Upper lobe of right lung (tissue), 1 donor: ENCODE measurements at regions not wholly inside any gene's neighbourhood (a gene's known extent, or its start where the extent isn't known, plus 50 kb on each side); places are given as distances from the start of the nearest gene placed in this dataset.
A peak's percentile ranks its signal among the peaks of the same experiment; 100 is the strongest.

Source experiments
- ATAC-seq: fragments of 200-7000 bp; cut with Tn5 transposase; one replicate; pipeline ENCODE4 v1.9.1; 2020; ENCODE audit warnings: mild to moderate bottlenecking, moderate library complexity
- DNase-seq: peaks from one replicate; pipeline ENCODE4 v3.0.0-alpha.2; 2020
- H3K27ac ChIP-seq: fragments of 200-600 bp; one replicate; pipeline ENCODE4 v1.8.0; 2022
- H3K27me3 ChIP-seq: fragments of 200-600 bp; one replicate; pipeline ENCODE4 v1.8.0; 2022; ENCODE audit warnings: mild to moderate bottlenecking
- H3K36me3 ChIP-seq: fragments of 200-600 bp; one replicate; pipeline ENCODE4 v1.8.0; 2022
- H3K4me1 ChIP-seq: fragments of 200-600 bp; one replicate; pipeline ENCODE4 v1.8.0; 2022
- H3K4me3 ChIP-seq: fragments of 200-600 bp; one replicate; pipeline ENCODE4 v1.8.0; 2022; ENCODE audit warnings: mild to moderate bottlenecking
- H3K9me3 ChIP-seq: fragments of 200-600 bp; one replicate; pipeline ENCODE4 v1.8.0; 2022
- intact Hi-C: fragments of 100-400 bp; cut with DNase I; formaldehyde crosslinking; loops from one replicate; pipeline ENCODE4 v1.11.0; 2022
- TF ChIP-seq, protein P1 (sequence below): fragments of 200-600 bp; IDR thresholded peaks from one replicate; pipeline ENCODE4 v1.8.0; 2022; ENCODE audit warnings: antibody characterized with exemption
- donor health status: DM: no; HTN: yes; CAD: no; lungs with severe emphysema.

DNA sequence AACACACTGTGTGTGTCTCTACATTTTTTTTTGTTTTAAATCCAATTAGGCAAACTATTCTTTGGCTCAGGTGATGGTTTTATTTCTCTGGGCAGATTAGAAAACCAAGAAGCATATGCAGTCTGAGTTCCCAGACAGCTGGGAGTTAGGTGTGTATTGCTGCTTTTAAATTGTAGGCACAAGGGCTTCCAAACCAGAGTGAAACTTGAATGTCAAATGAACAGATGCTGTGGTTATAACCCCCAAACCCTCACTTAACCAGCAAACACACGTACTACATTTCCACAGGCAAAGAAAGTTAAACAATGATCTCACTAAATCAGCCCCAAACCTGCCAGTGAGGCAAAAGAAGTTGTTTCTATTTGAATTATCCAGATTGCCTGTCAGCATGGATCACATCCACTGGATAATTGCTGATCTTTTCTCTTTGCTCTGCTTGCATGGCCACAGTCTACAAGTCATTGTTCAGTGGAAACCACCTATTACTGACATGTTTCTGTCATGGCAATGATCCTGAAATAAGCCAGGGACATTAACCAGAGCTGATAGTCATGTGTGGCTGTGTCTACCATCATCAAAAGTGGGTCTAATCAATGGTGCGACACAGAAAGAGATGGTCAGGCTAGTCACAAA is 576.5 kb upstream of the PLXNA2 start:
- ATAC-seq (no peak), DNase-seq (no peak)
- Histone ChIP-seq H3K27me3 (no peaks in the 10 kb centered on the region), H3K4me3 (no peak overlapping the region), H3K27ac (no peak overlapping the region), H3K4me1 (no peaks in the 10 kb centered on the region), H3K9me3 (no peaks in the 10 kb centered on the region), H3K36me3 (no peaks in the 10 kb centered on the region)
- intact Hi-C loops = no loop called here
- TF ChIP-seq, protein P1, sequence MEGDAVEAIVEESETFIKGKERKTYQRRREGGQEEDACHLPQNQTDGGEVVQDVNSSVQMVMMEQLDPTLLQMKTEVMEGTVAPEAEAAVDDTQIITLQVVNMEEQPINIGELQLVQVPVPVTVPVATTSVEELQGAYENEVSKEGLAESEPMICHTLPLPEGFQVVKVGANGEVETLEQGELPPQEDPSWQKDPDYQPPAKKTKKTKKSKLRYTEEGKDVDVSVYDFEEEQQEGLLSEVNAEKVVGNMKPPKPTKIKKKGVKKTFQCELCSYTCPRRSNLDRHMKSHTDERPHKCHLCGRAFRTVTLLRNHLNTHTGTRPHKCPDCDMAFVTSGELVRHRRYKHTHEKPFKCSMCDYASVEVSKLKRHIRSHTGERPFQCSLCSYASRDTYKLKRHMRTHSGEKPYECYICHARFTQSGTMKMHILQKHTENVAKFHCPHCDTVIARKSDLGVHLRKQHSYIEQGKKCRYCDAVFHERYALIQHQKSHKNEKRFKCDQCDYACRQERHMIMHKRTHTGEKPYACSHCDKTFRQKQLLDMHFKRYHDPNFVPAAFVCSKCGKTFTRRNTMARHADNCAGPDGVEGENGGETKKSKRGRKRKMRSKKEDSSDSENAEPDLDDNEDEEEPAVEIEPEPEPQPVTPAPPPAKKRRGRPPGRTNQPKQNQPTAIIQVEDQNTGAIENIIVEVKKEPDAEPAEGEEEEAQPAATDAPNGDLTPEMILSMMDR = no peak

DNA sequence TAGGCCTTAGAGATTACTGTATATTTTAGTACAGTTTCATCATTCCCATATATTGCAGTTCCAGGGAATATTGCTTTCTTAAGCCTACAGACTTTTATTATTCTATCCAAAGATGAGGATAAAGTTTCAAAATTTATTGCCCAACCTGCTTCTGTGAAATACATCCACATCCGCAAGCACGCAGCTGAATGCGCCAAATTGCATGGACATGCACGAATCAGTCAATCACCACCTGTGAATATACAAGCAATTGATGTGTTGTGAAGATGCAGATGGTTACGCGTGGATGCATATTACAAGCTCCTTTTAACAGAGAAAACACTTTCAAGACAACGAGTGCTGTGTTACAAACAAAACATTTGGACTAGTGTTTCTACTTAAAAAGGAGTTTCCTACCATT is 577.8 kb upstream of the PLXNA2 start:
- ATAC-seq = no peak
- intact Hi-C loops = no loop called here
- no peaks in the 10 kb centered on the region for H3K4me1 ChIP-seq
- no peak for DNase-seq
- H3K9me3 ChIP-seq = no peaks in the 10 kb centered on the region
- no peak overlapping the region for H3K4me3 ChIP-seq
- no peaks in the 10 kb centered on the region for H3K36me3 ChIP-seq
- H3K27ac ChIP-seq = no peak overlapping the region
- no peaks in the 10 kb centered on the region for H3K27me3 ChIP-seq
- TF ChIP-seq, protein P1 = no peak

GRCh38 chr1:208825300-208825699 is 581.1 kb upstream of the PLXNA2 start:
- Histone ChIP-seq H3K36me3 (no peaks in the 10 kb centered on the region), H3K27ac (no peak overlapping the region), H3K4me3 (no peak overlapping the region), H3K27me3 (no peaks in the 10 kb centered on the region), H3K4me1 (no peaks in the 10 kb centered on the region), H3K9me3 (no peaks in the 10 kb centered on the region)
- peak; percentile 95 for ATAC-seq
- TF ChIP-seq, protein P1 = no peak
- DNase-seq = no peak
- intact Hi-C loops = no loop called here

DNA sequence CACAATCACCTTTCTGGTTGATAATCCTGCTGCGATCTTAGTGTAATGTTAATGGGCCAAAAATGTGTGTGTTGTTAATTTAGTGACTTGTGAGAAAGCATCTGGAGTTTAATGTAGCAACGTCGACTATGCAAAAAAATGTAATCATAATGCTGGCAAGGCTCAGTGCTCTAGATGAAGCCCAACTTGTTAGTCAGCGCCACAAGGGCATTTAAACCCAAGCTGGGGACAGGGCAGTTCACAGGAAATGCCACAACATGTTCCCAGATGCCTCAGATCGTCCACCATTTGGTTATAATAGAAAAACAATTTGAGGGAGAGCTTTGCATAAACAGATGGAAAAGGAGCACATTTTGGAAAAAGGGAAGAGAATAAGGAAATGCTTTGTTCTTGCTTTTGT is 585.4 kb upstream of the PLXNA2 start:
- H3K27ac ChIP-seq = no peak overlapping the region
- TF ChIP-seq, protein P1 = no peak
- H3K36me3 ChIP-seq = no peaks in the 10 kb centered on the region
- no peaks in the 10 kb centered on the region for H3K9me3 ChIP-seq
- H3K4me1 ChIP-seq = no peaks in the 10 kb centered on the region
- no peak for DNase-seq
- H3K4me3 ChIP-seq = no peak overlapping the region
- H3K27me3 ChIP-seq = no peaks in the 10 kb centered on the region
- intact Hi-C loops = no loop called here
- no peak for ATAC-seq

GRCh38 chr1:208834381-208835096 is 590.4 kb upstream of the PLXNA2 start:
- Histone ChIP-seq H3K4me3 (no peak overlapping the region), H3K4me1 (no peaks in the 10 kb centered on the region), H3K27me3 (no peaks in the 10 kb centered on the region), H3K9me3 (no peaks in the 10 kb centered on the region), H3K27ac (no peak overlapping the region), H3K36me3 (no peaks in the 10 kb centered on the region)
- intact Hi-C loops = no loop called here
- TF ChIP-seq, protein P1 = no peak
- ATAC-seq (no peak), DNase-seq (no peak)
